ENCODE measurements at regions not wholly inside any gene's neighbourhood (a gene's known extent, or its start where the extent isn't known, plus 50 kb on each side); places are given as distances from the start of the nearest gene placed in this dataset.

- DNase-seq = no peak
- in situ Hi-C loops (cut with MboI) = no loop called here
- Histone ChIP-seq H3K4me3 (no peak overlapping the region), H3K4me1 (ENCODE audit: insufficient read depth) (no peaks in the 10 kb centered on the region), H3K27ac (no peak overlapping the region), H3K36me3 (ENCODE audit: low read depth) (no peaks in the 10 kb centered on the region), H3K9ac (no peak overlapping the region), H3F3A (ENCODE audit: insufficient read depth) (no peaks in the 10 kb centered on the region), H3K79me2 (ENCODE audit: insufficient read depth) (no peaks in the 10 kb centered on the region), H3K27me3 (replicated peaks; ENCODE audit: insufficient read depth) (no peaks in the 10 kb centered on the region), H3K9me3 (ENCODE audit: low read depth) (no peaks in the 10 kb centered on the region), H4K20me1 (ENCODE audit: insufficient read depth) (no peaks in the 10 kb centered on the region), H2AFZ (no peak overlapping the region), H3K9me2 (ENCODE audit: insufficient read depth) (no peaks in the 10 kb centered on the region; the same call in 1 of the 2 replicates), H3K4me2 (ENCODE audit: unreplicated experiment) (no peak overlapping the region)
- 11 to 19% methylated on average over 2 of the region's 2 CpGs for WGBS, 2 experiments (ENCODE audit: low coverage in 1 of 2, low lambda C conversion rate in 2 of 2, missing lambda C conversion rate in 2 of 2)
- TF ChIP-seq EZH2 (IDR thresholded peaks at IDR 0.05; ENCODE audit: insufficient read depth, poor library complexity, severe bottlenecking) (no peak), EZH2phosphoT487 (IDR thresholded peaks at IDR 0.05; ENCODE audit: insufficient read depth, low read depth) (no peak)
Observed at GRCh38 chr18:65146482-65147021, 604.3 kb upstream of the CDH7 start.

GRCh38 chr18:65145312-65145711 lies 605.5 kb upstream of the CDH7 start:
- no peak overlapping the region for H3K27ac ChIP-seq
- in situ Hi-C loops (cut with MboI) = no loop called here

GRCh38 chr18:65133610-65134009 lies 617.2 kb upstream of the CDH7 start:
- no peaks in the 10 kb centered on the region for H4K20me1 ChIP-seq (ENCODE audit: insufficient read depth)
- TF ChIP-seq EZH2 (IDR thresholded peaks at IDR 0.05; ENCODE audit: insufficient read depth, poor library complexity, severe bottlenecking) (no peak), EZH2phosphoT487 (IDR thresholded peaks at IDR 0.05; ENCODE audit: insufficient read depth, low read depth) (no peak)
- H3K4me2 ChIP-seq (ENCODE audit: unreplicated experiment) = no peak overlapping the region
- no peaks in the 10 kb centered on the region for H3F3A ChIP-seq (ENCODE audit: insufficient read depth)
- H3K36me3 ChIP-seq (ENCODE audit: low read depth) = no peaks in the 10 kb centered on the region
- H3K9me2 ChIP-seq (ENCODE audit: insufficient read depth) = no peaks in the 10 kb centered on the region
- H3K4me1 ChIP-seq (ENCODE audit: insufficient read depth) = no peaks in the 10 kb centered on the region
- H3K9ac ChIP-seq = no peak overlapping the region
- in situ Hi-C loops (cut with MboI) = no loop called here
- no peaks in the 10 kb centered on the region for H3K79me2 ChIP-seq (ENCODE audit: insufficient read depth)
- WGBS, 2 experiments (ENCODE audit: low coverage in 1 of 2, low lambda C conversion rate in 2 of 2, missing lambda C conversion rate in 2 of 2) = 0 to 2% methylated on average over 1 of the region's 1 CpG
- no peak overlapping the region for H2AFZ ChIP-seq
- DNase-seq = no peak
- H3K9me3 ChIP-seq (ENCODE audit: low read depth) = no peaks in the 10 kb centered on the region
- no peaks in the 10 kb centered on the region for H3K27me3 ChIP-seq (replicated peaks; ENCODE audit: insufficient read depth)
- no peak overlapping the region for H3K27ac ChIP-seq
- H3K4me3 ChIP-seq = no peak overlapping the region

More at GRCh38 chr18:65145312-65145711, 605.5 kb upstream of the CDH7 start:
- DNase-seq = no peak
- TF ChIP-seq EZH2 (IDR thresholded peaks at IDR 0.05; ENCODE audit: insufficient read depth, poor library complexity, severe bottlenecking) (no peak), EZH2phosphoT487 (IDR thresholded peaks at IDR 0.05; ENCODE audit: insufficient read depth, low read depth) (no peak)
- H3K79me2 ChIP-seq (ENCODE audit: insufficient read depth) = no peaks in the 10 kb centered on the region
- H3K4me1 ChIP-seq (ENCODE audit: insufficient read depth) = no peaks in the 10 kb centered on the region
- no peak overlapping the region for H3K9ac ChIP-seq
- no peak overlapping the region for H3K4me2 ChIP-seq (ENCODE audit: unreplicated experiment)
- no peak overlapping the region for H3K4me3 ChIP-seq
- H3K27me3 ChIP-seq (replicated peaks; ENCODE audit: insufficient read depth) = no peaks in the 10 kb centered on the region
- no peaks in the 10 kb centered on the region for H4K20me1 ChIP-seq (ENCODE audit: insufficient read depth)
- H3K9me2 ChIP-seq (ENCODE audit: insufficient read depth) = no peaks in the 10 kb centered on the region
- H3F3A ChIP-seq (ENCODE audit: insufficient read depth) = no peaks in the 10 kb centered on the region
- no peaks in the 10 kb centered on the region for H3K36me3 ChIP-seq (ENCODE audit: low read depth)
- H2AFZ ChIP-seq = no peak overlapping the region
- no peaks in the 10 kb centered on the region for H3K9me3 ChIP-seq (ENCODE audit: low read depth)

GRCh38 chr18:65124633-65125032 lies 626.2 kb upstream of the CDH7 start:
- H3K36me3 ChIP-seq (ENCODE audit: low read depth) = no peaks in the 10 kb centered on the region
- H3K79me2 ChIP-seq (ENCODE audit: insufficient read depth) = no peaks in the 10 kb centered on the region
- H3K9me3 ChIP-seq (ENCODE audit: low read depth) = no peaks in the 10 kb centered on the region
- in situ Hi-C loops (cut with MboI) = no loop called here
- H3K4me2 ChIP-seq (ENCODE audit: unreplicated experiment) = no peak overlapping the region
- WGBS, 2 experiments (ENCODE audit: low coverage in 1 of 2, low lambda C conversion rate in 2 of 2, missing lambda C conversion rate in 2 of 2) = 37 to 48% methylated on average over 3 of the region's 3 CpGs
- H4K20me1 ChIP-seq (ENCODE audit: insufficient read depth) = no peaks in the 10 kb centered on the region
- no peaks in the 10 kb centered on the region for H3F3A ChIP-seq (ENCODE audit: insufficient read depth)
- no peak overlapping the region for H3K9ac ChIP-seq
- no peak for DNase-seq
- no peak overlapping the region for H2AFZ ChIP-seq
- no peak overlapping the region for H3K4me3 ChIP-seq
- no peaks in the 10 kb centered on the region for H3K27me3 ChIP-seq (replicated peaks; ENCODE audit: insufficient read depth)
- no peak overlapping the region for H3K27ac ChIP-seq
- no peaks in the 10 kb centered on the region for H3K4me1 ChIP-seq (ENCODE audit: insufficient read depth)
- no peaks in the 10 kb centered on the region for H3K9me2 ChIP-seq (ENCODE audit: insufficient read depth)
- TF ChIP-seq EZH2 (IDR thresholded peaks at IDR 0.05; ENCODE audit: insufficient read depth, poor library complexity, severe bottlenecking) = no peak
- TF ChIP-seq EZH2phosphoT487 (IDR thresholded peaks at IDR 0.05; ENCODE audit: insufficient read depth, low read depth) = no peak

- Histone ChIP-seq H3F3A (ENCODE audit: insufficient read depth) (no peaks in the 10 kb centered on the region), H3K36me3 (ENCODE audit: low read depth) (no peaks in the 10 kb centered on the region), H3K4me3 (no peak overlapping the region), H3K9ac (no peak overlapping the region), H2AFZ (no peak overlapping the region), H3K4me2 (ENCODE audit: unreplicated experiment) (no peak overlapping the region), H3K9me3 (ENCODE audit: low read depth) (no peaks in the 10 kb centered on the region), H3K27ac (no peak overlapping the region), H3K4me1 (ENCODE audit: insufficient read depth) (no peaks in the 10 kb centered on the region), H3K9me2 (ENCODE audit: insufficient read depth) (no peaks in the 10 kb centered on the region), H3K27me3 (replicated peaks; ENCODE audit: insufficient read depth) (no peaks in the 10 kb centered on the region), H3K79me2 (ENCODE audit: insufficient read depth) (no peaks in the 10 kb centered on the region), H4K20me1 (ENCODE audit: insufficient read depth) (no peaks in the 10 kb centered on the region)
- TF ChIP-seq EZH2phosphoT487 (IDR thresholded peaks at IDR 0.05; ENCODE audit: insufficient read depth, low read depth) = no peak
- no peak for TF ChIP-seq EZH2 (IDR thresholded peaks at IDR 0.05; ENCODE audit: insufficient read depth, poor library complexity, severe bottlenecking)
- in situ Hi-C loops (cut with MboI) = no loop called here
- DNase-seq = no peak
Observed at GRCh38 chr18:65103864-65104263, 646.9 kb upstream of the CDH7 start.

All from GM23248 (cell line).